Astrocyte of the cerebellum (primary cell): ENCODE measurements at regions not wholly inside any gene's neighbourhood (a gene's known extent, or its start where the extent isn't known, plus 50 kb on each side); places are given as distances from the start of the nearest gene placed in this dataset.
"Not testable (repeated sequence)": the region's sequence is repeated elsewhere in the genome, so short reads cannot be mapped to it uniquely, and the experiment has no call there.

Experiments used
- DNase-seq: peaks from one replicate; pipeline ENCODE4 v3.0.0-alpha.2; 2011; ENCODE audit warnings: low read depth
- H3K4me3 ChIP-seq: 2 replicates; pipeline ENCODE4 v1.5.1; 2011; ENCODE audit warnings: mild to moderate bottlenecking, low read depth, low read length, moderate library complexity
- in situ Hi-C: cut with HindIII; loops from 2 replicates; pipeline ENCODE4 v1.10.0; 2017; ENCODE audit warnings: low sequenced_read_pairs
- TF ChIP-seq, protein P1 (sequence below): IDR thresholded peaks from 2 replicates; pipeline ENCODE4 v1.5.1; 2012; ENCODE audit warnings: low read length, low read depth, moderate library complexity, mild to moderate bottlenecking; ENCODE audit errors: missing control alignments

DNA sequence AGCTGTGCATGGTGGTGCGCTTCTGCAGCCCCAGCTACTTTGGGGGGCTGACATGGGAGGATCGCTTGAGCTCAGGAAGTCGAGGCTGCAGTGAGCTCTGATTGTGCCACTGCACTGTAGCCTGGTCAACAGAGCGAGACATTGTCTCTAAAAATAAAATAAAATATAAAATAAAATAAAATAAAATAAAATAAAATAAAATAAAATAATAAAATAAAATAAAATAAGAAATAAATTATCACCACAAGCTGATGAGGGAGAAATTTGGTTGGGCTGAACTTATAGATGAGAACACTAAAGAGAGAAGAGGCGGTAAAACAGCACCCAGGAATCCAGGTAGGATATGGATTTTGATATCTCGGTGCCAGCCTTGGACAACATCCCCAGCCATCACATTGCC lies 933.7 kb downstream of the NLGN4X start:
- TF ChIP-seq, protein P1, sequence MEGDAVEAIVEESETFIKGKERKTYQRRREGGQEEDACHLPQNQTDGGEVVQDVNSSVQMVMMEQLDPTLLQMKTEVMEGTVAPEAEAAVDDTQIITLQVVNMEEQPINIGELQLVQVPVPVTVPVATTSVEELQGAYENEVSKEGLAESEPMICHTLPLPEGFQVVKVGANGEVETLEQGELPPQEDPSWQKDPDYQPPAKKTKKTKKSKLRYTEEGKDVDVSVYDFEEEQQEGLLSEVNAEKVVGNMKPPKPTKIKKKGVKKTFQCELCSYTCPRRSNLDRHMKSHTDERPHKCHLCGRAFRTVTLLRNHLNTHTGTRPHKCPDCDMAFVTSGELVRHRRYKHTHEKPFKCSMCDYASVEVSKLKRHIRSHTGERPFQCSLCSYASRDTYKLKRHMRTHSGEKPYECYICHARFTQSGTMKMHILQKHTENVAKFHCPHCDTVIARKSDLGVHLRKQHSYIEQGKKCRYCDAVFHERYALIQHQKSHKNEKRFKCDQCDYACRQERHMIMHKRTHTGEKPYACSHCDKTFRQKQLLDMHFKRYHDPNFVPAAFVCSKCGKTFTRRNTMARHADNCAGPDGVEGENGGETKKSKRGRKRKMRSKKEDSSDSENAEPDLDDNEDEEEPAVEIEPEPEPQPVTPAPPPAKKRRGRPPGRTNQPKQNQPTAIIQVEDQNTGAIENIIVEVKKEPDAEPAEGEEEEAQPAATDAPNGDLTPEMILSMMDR, result no peak
- no peak overlapping the region for H3K4me3 ChIP-seq
- DNase-seq, result no peak
- in situ Hi-C loops, result no loop called here

DNA sequence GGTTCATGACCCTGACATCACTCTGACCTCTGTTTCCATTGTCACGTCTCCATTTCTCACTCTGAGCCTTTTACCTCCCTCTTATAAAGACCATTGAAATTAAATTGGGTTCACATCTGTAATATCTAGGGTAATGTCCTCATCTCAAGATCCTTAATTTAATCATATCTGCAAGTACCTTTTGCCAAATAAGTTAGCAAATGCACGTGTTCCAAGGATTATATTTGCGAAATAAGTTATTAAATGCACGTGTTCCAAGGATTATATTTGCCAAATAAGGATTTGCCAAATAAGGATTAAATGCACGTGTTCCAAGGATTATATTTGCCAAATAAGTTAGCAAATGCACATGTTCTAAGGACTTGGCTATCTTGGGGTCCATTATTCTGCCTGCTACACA lies 938.0 kb downstream of the NLGN4X start:
- no peak overlapping the region for H3K4me3 ChIP-seq
- DNase-seq, result no peak
- in situ Hi-C loops, result no loop called here
- TF ChIP-seq, protein P1, result no peak

DNA sequence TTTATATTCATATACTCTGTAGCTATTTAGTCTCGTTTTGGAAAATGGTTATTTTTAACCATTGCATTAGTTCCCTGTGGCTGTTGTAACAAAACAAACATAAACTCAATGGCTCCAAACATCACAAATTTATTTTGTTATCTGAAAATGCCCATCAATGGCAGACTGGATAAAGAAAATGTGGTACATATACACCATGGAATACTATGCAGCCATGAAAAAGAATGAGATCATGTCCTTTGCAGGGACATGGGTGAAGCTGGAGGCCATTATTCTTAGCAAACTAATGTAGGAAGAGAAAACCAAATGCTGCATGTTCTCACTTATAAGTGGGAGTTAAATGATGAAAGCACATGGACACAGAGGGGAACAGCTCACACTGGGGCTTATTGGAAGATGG lies 938.7 kb downstream of the NLGN4X start:
- DNase-seq, in situ Hi-C loops, H3K4me3 ChIP-seq: not testable (repeated sequence)

DNA sequence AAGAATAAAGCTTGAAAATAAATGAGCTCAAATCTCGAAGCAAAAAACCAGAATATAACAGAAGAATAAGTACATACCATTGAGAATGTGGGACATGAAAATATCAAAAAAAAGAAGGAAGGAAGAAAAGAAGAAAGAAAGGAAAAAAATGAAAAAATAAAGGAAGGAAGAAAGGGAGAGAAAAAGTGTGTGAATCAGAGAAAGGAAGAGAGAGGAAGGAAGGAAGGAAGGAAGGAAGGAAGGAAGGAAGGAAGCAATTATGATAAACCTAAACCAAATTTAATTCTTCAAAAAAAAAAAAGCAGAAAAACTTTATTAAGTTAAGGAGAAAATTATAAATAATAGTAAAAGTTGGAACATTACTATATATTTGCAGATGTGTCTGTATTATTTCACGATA lies 949.8 kb downstream of the NLGN4X start:
- no peak overlapping the region for H3K4me3 ChIP-seq
- no peak for DNase-seq
- TF ChIP-seq, protein P1, result no peak
- in situ Hi-C loops, result no loop called here

DNA sequence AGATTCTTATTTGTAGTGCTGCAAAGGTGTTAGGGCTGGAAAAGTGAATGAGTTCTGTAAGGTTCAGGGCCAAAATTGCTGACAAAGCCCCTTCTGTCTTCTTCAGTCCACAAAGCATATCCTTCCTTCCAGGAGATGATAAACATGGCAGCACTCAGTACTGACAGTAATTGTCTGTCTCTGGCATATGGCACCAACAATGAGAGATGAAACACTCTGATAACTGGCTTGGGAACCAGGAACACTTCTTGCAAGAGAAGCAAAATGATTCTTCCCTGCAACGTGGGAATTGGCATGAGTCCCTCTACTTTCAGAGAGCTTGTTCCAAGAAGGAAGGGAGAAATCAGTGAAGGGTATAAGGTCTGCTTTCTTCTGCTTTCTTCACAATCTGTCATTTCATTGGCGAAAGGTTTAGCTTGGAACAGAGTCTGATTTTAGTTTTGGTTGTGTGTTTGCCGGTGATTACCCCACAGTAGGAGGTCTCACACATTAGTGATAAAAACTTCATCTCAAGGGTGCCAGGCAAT lies 963.3 kb downstream of the NLGN4X start:
- TF ChIP-seq, protein P1, result no peak
- in situ Hi-C loops, result no loop called here
- no peak for DNase-seq
- H3K4me3 ChIP-seq, result no peak overlapping the region

DNA sequence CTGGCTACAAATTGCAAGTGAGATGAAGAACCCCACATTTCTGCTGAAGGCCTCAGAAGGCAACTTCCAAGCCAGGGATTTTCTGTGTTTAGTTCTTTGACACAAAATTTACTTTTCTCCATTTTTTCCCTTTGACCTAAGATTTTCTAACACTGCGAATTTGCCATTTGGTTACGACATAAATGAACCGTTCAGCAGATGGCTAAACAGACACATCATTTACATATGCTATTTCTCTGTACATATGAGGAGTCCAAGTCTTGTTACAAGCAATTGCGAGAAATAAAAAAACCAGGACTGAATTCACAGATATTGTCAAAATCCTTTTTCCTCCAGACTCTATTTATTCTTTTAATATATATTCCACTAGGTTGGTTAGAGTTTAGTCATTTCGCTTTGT lies 978.6 kb downstream of the NLGN4X start:
- DNase-seq, result no peak
- H3K4me3 ChIP-seq, result no peak overlapping the region
- in situ Hi-C loops, result no loop called here
- TF ChIP-seq, protein P1, result no peak

DNA sequence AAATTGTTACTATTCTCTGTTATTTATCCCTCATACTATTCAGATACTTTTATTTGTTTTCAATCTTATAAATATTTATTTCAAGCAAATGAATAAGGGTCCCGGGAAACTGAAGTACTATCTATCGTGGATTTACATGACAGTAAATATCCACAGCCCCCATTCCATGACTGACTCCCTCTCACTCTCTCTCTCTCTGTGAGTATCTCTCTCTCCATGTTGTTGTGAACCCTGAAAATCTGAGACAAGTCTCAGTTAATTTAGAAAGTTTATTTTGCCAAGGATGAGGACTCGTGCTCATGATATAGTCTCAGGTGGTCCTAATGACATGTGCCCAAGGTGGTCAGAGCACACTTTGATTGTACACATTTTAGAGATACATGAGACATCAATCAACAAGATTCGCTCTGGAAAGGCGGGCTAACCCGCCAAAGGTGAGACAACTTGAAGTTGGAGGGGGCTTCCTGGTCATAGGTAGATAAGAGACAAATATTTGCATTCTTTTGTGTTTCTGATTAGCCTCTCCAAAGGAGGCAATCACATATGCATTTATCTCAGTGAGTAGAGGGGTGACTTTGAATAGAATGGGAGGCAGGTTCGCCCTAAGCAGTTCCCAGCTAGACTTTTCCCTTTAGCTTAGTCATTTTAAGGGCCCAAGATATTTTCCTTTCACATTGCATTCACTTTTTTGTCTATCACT lies 986.4 kb downstream of the NLGN4X start:
- H3K4me3 ChIP-seq, result no peak overlapping the region
- in situ Hi-C loops, result no loop called here
- TF ChIP-seq, protein P1, result no peak
- no peak for DNase-seq
